ENCODE measurements at regions not wholly inside any gene's neighbourhood (a gene's known extent, or its start where the extent isn't known, plus 50 kb on each side); places are given as distances from the start of the nearest gene placed in this dataset.
"Not testable (repeated sequence)": the region's sequence is repeated elsewhere in the genome, so short reads cannot be mapped to it uniquely, and the experiment has no call there.

DNA sequence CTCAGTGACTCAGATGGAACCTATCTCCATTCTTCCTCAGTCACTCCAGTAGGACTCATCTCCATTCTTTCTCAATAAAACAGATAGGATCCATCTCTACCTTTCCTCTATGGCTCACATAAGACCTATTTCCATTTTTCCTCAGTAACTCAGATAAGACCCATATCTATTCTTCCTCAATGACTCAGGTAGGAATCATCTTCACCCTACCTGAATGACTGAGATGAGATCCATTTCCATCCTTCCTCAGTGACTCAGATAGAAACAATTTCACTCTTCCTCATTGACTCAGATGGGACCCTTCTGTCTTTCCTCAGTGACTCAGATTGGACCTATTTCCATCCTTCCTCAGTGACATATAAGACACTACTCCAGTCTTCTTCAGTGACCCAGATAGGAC lies 165.1 kb downstream of the FBXO4 start:
- no peak overlapping the region for H3K18ac ChIP-seq (ENCODE audit: insufficient read length, low read depth, low read length)
- H3K4me2 ChIP-seq (ENCODE audit: insufficient read depth, insufficient read length, low read length) = no peak overlapping the region
- no peak overlapping the region for H4K91ac ChIP-seq (ENCODE audit: insufficient read length, low read depth, low read length)
- no peak overlapping the region for H2BK120ac ChIP-seq (ENCODE audit: low read depth, low read length, poor library complexity, severe bottlenecking)
- no peaks in the 10 kb centered on the region for H3K79me1 ChIP-seq (ENCODE audit: insufficient read depth, low read depth, low read length, poor library complexity, severe bottlenecking)
- H3K23me2 ChIP-seq (ENCODE audit: insufficient read length, low read depth, low read length, poor library complexity, severe bottlenecking) = no peaks in the 10 kb centered on the region
- no peak overlapping the region for H2BK15ac ChIP-seq (ENCODE audit: low read depth, low read length)
- no peaks in the 10 kb centered on the region for H3K27me3 Mint-ChIP-seq (ENCODE audit: low read depth)
- H3K27ac Mint-ChIP-seq = no peak overlapping the region
- H2BK12ac ChIP-seq (ENCODE audit: insufficient read length, low read depth, low read length) = no peak overlapping the region
- no peak overlapping the region for H2AK5ac ChIP-seq (ENCODE audit: insufficient read length, low read length)
- peaks cover 11 to 12% of the 10 kb centered on the region in 2 experiments; a peak in 3 of 5 replicates for H3K9me3 Mint-ChIP-seq
- no peaks in the 10 kb centered on the region for H3K27me3 ChIP-seq (ENCODE audit: insufficient read depth, low read length)
- no peak overlapping the region for H4K8ac ChIP-seq (replicated peaks; ENCODE audit: insufficient read length, low read depth, low read length)
- no peak overlapping the region for H2AFZ ChIP-seq (ENCODE audit: low read length)
- no peak overlapping the region for H4K5ac ChIP-seq (ENCODE audit: insufficient read length, low read depth, low read length)
- no peaks in the 10 kb centered on the region for H3K4me1 Mint-ChIP-seq
- H3K4ac ChIP-seq (ENCODE audit: low read depth, low read length) = no peak overlapping the region
- H3K4me1 ChIP-seq (ENCODE audit: insufficient read depth, low read length) = no peaks in the 10 kb centered on the region
- H2BK5ac ChIP-seq (ENCODE audit: insufficient read length, low read length) = no peak overlapping the region
- no peak overlapping the region for H3K27ac ChIP-seq (ENCODE audit: insufficient read length, low read depth, low read length)
- no peaks in the 10 kb centered on the region for H3K79me2 ChIP-seq (ENCODE audit: insufficient read depth, low read length)
- H3K9ac ChIP-seq (ENCODE audit: extremely low read depth, insufficient read length, low read length) = no peak overlapping the region
- TF ChIP-seq, protein P1, sequence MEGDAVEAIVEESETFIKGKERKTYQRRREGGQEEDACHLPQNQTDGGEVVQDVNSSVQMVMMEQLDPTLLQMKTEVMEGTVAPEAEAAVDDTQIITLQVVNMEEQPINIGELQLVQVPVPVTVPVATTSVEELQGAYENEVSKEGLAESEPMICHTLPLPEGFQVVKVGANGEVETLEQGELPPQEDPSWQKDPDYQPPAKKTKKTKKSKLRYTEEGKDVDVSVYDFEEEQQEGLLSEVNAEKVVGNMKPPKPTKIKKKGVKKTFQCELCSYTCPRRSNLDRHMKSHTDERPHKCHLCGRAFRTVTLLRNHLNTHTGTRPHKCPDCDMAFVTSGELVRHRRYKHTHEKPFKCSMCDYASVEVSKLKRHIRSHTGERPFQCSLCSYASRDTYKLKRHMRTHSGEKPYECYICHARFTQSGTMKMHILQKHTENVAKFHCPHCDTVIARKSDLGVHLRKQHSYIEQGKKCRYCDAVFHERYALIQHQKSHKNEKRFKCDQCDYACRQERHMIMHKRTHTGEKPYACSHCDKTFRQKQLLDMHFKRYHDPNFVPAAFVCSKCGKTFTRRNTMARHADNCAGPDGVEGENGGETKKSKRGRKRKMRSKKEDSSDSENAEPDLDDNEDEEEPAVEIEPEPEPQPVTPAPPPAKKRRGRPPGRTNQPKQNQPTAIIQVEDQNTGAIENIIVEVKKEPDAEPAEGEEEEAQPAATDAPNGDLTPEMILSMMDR (conservative IDR thresholded peaks at IDR 0.05) = no peak
- H3K23ac ChIP-seq (ENCODE audit: insufficient read length, low read depth, low read length) = no peak overlapping the region
- H3K36me3 Mint-ChIP-seq (ENCODE audit: insufficient read depth in 1 of 3, low read depth in 3 of 3) = no peaks in the 10 kb centered on the region; a peak in 2 of 7 replicates
- no peak overlapping the region for H3K14ac ChIP-seq (ENCODE audit: insufficient read depth, low read length)
- no peak overlapping the region for H3T11ph ChIP-seq (ENCODE audit: low read length)
- no peak overlapping the region for H3K56ac ChIP-seq (ENCODE audit: insufficient read length, low read depth, low read length)
- no peaks in the 10 kb centered on the region for H4K20me1 ChIP-seq (ENCODE audit: control insufficient read depth, insufficient read depth, insufficient read length)
- no peak overlapping the region for H3K4me3 Mint-ChIP-seq
- DNase-seq = no peak
- no peaks in the 10 kb centered on the region for H3K9me3 ChIP-seq (ENCODE audit: control insufficient read depth, low read depth, low read length)
- H2BK20ac ChIP-seq (ENCODE audit: low read depth, low read length, poor library complexity, severe bottlenecking) = no peak overlapping the region

DNA sequence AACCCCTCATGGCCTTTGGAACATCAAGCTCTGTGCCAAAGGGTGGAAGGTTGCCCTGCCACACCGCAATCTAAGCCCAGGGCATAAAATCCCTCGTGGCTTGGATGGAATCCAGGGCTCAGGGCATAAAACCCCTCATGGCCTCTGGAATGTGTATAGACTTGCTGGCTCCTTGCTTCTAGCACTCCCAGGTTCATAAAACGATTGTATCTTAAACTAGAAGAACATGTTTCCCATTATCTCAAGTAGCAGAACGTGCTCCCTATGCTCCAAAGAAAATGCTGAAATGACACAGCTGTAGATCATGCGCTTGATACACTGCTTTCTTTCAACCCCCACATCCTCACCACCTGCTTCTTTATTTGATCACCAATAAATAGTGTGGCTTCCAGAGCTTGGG lies 174.8 kb downstream of the FBXO4 start:
- H3K9ac ChIP-seq (ENCODE audit: extremely low read depth, insufficient read length, low read length); H3K79me1 ChIP-seq (ENCODE audit: insufficient read depth, low read depth, low read length, poor library complexity, severe bottlenecking); H2BK15ac ChIP-seq (ENCODE audit: low read depth, low read length); H3K4me1 ChIP-seq (ENCODE audit: insufficient read depth, low read length); H3K27me3 ChIP-seq (ENCODE audit: insufficient read depth, low read length); H2BK5ac ChIP-seq (ENCODE audit: insufficient read length, low read length); H3K4ac ChIP-seq (ENCODE audit: low read depth, low read length); H4K8ac ChIP-seq (replicated peaks; ENCODE audit: insufficient read length, low read depth, low read length); H4K91ac ChIP-seq (ENCODE audit: insufficient read length, low read depth, low read length); H2BK120ac ChIP-seq (ENCODE audit: low read depth, low read length, poor library complexity, severe bottlenecking); H3K4me2 ChIP-seq (ENCODE audit: insufficient read depth, insufficient read length, low read length); H3K4me1 Mint-ChIP-seq; H2AFZ ChIP-seq (ENCODE audit: low read length); H3K23ac ChIP-seq (ENCODE audit: insufficient read length, low read depth, low read length); H3K27ac ChIP-seq (ENCODE audit: insufficient read length, low read depth, low read length); H3K4me3 Mint-ChIP-seq; H3T11ph ChIP-seq (ENCODE audit: low read length); H4K20me1 ChIP-seq (ENCODE audit: control insufficient read depth, insufficient read depth, insufficient read length); H3K18ac ChIP-seq (ENCODE audit: insufficient read length, low read depth, low read length); H3K14ac ChIP-seq (ENCODE audit: insufficient read depth, low read length); H3K56ac ChIP-seq (ENCODE audit: insufficient read length, low read depth, low read length); H2BK20ac ChIP-seq (ENCODE audit: low read depth, low read length, poor library complexity, severe bottlenecking); H2AK5ac ChIP-seq (ENCODE audit: insufficient read length, low read length); H3K27ac Mint-ChIP-seq; H3K23me2 ChIP-seq (ENCODE audit: insufficient read length, low read depth, low read length, poor library complexity, severe bottlenecking); H2BK12ac ChIP-seq (ENCODE audit: insufficient read length, low read depth, low read length); H3K27me3 Mint-ChIP-seq (ENCODE audit: low read depth); H3K9me3 ChIP-seq (ENCODE audit: control insufficient read depth, low read depth, low read length); DNase-seq; H3K79me2 ChIP-seq (ENCODE audit: insufficient read depth, low read length); H4K5ac ChIP-seq (ENCODE audit: insufficient read length, low read depth, low read length): not testable (repeated sequence)
- WGBS (ENCODE audit: extremely low coverage, insufficient read length, low lambda C conversion rate) = no CpG with 5 or more reads among the region's 5 CpGs
- Mint-ChIP-seq H3K9me3 (peaks cover 39 to 41% of the 10 kb centered on the region in 2 experiments), H3K36me3 (ENCODE audit: insufficient read depth in 1 of 3, low read depth in 3 of 3) (peaks cover 7 to 34% (median 20%) of the 10 kb centered on the region in 3 experiments; a peak in 6 of 7 replicates)
